SK-N-SH (cell line): ENCODE measurements at regions not wholly inside any gene's neighbourhood (a gene's known extent, or its start where the extent isn't known, plus 50 kb on each side); places are given as distances from the start of the nearest gene placed in this dataset.

Experiments used
- CTCF ChIP-seq: fragments of 200-600 bp; sonication (generic); IDR thresholded peaks from 2 replicates; pipeline ENCODE4 v1.6.1; 2017; ENCODE audit warnings: antibody characterized with exemption, mild to moderate bottlenecking, moderate library complexity
- NFIC ChIP-seq: IDR thresholded peaks from 2 replicates; pipeline ENCODE4 v1.4.0; 2012; ENCODE audit warnings: borderline replicate concordance

- TF ChIP-seq NFIC (peak; percentile 16; the same call in 1 of the 2 replicates), CTCF (no peak)
Observed at GRCh38 chr5:82334085-82334692, 56.0 kb upstream of the RPS23 start.
